Panc1 (cell line): ENCODE measurements at regions not wholly inside any gene's neighbourhood (a gene's known extent, or its start where the extent isn't known, plus 50 kb on each side); places are given as distances from the start of the nearest gene placed in this dataset.
"Not testable (repeated sequence)": the region's sequence is repeated elsewhere in the genome, so short reads cannot be mapped to it uniquely, and the experiment has no call there.

Experiments
- ATAC-seq: fragments of 200-7000 bp; cut with Tn5 transposase; 2 replicates; pipeline ENCODE4 v1.9.1; 2020; ENCODE audit warnings: mild to moderate bottlenecking, moderate library complexity
- BruUV-seq: library from RNA; stranded (reverse); fragments of 400-500 nt; replicated peaks from 2 replicates; lab custom pipeline; 2021; lab: Mats Ljungman, UMichigan
- CTCF ChIA-PET: fragments of 300-600 bp; sonication (Branson Sonifier 250); formaldehyde crosslinking; loops from one replicate; lab custom pipeline; 2022; ENCODE audit warnings: antibody characterized with exemption; lab: Charles Lee
- POLR2A ChIA-PET: fragments of 300-600 bp; sonication (Branson Sonifier 250); formaldehyde crosslinking; loops from one replicate; lab custom pipeline; 2022; ENCODE audit warnings: antibody characterized with exemption; lab: Charles Lee
- DNase-seq: peaks from one replicate; pipeline ENCODE4 v3.0.0-alpha.2; 2010; ENCODE audit warnings: low read depth, low spot score
- H3K27ac ChIP-seq: 2 replicates; pipeline ENCODE4 v1.5.1; 2011; ENCODE audit warnings: mild to moderate bottlenecking, low read length, inconsistent platforms
- H3K27me3 ChIP-seq: fragments of 200-500 bp; sonication (Bioruptor generic); 2 replicates; pipeline ENCODE4 v1.6.0; 2014; ENCODE audit warnings: low read length, inconsistent platforms; ENCODE audit not compliant: control insufficient read depth, insufficient read depth
- H3K36me3 ChIP-seq: fragments of 200-500 bp; sonication (Bioruptor generic); 2 replicates; pipeline ENCODE4 v1.5.1; 2014; ENCODE audit warnings: inconsistent platforms, mild to moderate bottlenecking, low read length, moderate library complexity; ENCODE audit not compliant: control insufficient read depth, insufficient read depth
- H3K4me1 ChIP-seq: 2 replicates; pipeline ENCODE4 v1.5.1; 2011; ENCODE audit warnings: inconsistent platforms, mild to moderate bottlenecking, low read length, moderate library complexity; ENCODE audit not compliant: control insufficient read depth, insufficient read depth
- H3K4me3 ChIP-seq, 2 experiments: 2 replicates each; pipeline ENCODE4 v1.5.1; 2011 to 2012; ENCODE audit warnings: low read depth in 2 of 2, low read length in 2 of 2, mild to moderate bottlenecking in 2 of 2, inconsistent platforms in 1 of 2, moderate library complexity in 1 of 2
- H3K9me3 ChIP-seq: fragments of 200-500 bp; sonication (Bioruptor generic); 2 replicates; pipeline ENCODE4 v1.5.1; 2014; ENCODE audit warnings: low read depth, mild to moderate bottlenecking, inconsistent platforms, low read length, moderate library complexity; ENCODE audit not compliant: control insufficient read depth, insufficient read depth
- POLR2AphosphoS5 ChIP-seq: IDR thresholded peaks from 2 replicates; pipeline ENCODE4 v1.6.1; 2012; ENCODE audit warnings: mild to moderate bottlenecking, low read depth, low read length, moderate library complexity
- REST ChIP-seq, 2 experiments: IDR thresholded peaks; 2 replicates each; pipeline ENCODE4 v1.6.1; 2011 to 2012; ENCODE audit warnings: low read depth in 2 of 2, control low read depth in 1 of 2, low read length in 1 of 2, mild to moderate bottlenecking in 1 of 2, moderate library complexity in 1 of 2; ENCODE audit not compliant: insufficient read depth in 1 of 2
- SIN3A ChIP-seq: IDR thresholded peaks from 2 replicates; pipeline ENCODE4 v1.6.1; 2012; ENCODE audit warnings: low read depth, mild to moderate bottlenecking, low read length, moderate library complexity, borderline replicate concordance; ENCODE audit not compliant: insufficient read depth
- TCF7L2 ChIP-seq: IDR thresholded peaks from 2 replicates; pipeline ENCODE4 v1.6.1; 2011; ENCODE audit warnings: mild to moderate bottlenecking, low read depth, low read length, inconsistent platforms
- in situ Hi-C: cut with HindIII; loops from 2 replicates; pipeline ENCODE4 v1.10.0; 2016; ENCODE audit warnings: low sequenced_read_pairs, low pct_unique_long_range_greater_than_20kb
- intact Hi-C: fragments of 100-400 bp; cut with micrococcal nuclease; formaldehyde crosslinking; loops from one replicate; pipeline ENCODE4 v1.10.0; 2022; ENCODE audit not compliant: unreplicated experiment
- TF ChIP-seq, protein P1 (sequence below): fragments of 450-650 bp; IDR thresholded peaks from 2 replicates; pipeline ENCODE4 v1.5.1; 2017; ENCODE audit warnings: mild to moderate bottlenecking

DNA sequence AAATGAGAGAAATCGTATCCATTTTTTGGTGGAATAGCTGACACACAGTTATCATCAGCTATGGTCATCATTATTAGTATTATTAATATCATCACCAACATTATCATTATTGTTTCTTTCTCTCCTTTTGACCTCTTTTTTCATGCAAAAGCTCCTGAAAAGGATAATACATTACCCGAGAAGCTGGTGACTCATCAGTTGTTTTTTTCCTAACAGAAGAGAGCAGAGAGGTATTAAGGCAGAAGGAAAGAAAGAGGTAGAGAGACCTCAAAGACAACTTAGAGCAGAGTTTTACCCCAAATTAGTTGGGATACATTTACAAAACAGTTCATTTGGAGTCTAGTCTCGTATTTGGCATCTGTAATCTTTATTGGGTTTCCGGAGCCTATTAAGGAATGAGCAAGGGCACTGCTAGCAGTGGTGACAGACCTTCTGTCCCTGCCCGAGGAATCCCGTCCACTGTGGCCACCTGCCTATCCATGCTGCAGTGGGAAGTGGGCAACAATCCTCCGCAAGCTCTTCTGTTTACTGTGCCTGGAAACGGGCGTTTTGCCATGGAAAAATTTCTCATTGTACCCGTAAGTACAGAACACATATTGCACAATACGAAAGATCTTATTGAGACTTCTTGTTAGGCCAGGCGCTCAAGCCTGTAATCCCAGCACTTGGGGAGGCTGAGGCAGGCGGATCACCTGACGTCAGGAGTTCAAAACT, 170.0 kb upstream of the MKLN1 start:
- Histone ChIP-seq H3K36me3 (no peaks in the 10 kb centered on the region), H3K4me3 (no peak overlapping the region), H3K27ac (peak overlapping the region; percentile 3; the same call in 1 of the 2 replicates), H3K9me3 (no peaks in the 10 kb centered on the region), H3K27me3 (no peaks in the 10 kb centered on the region), H3K4me1 (peaks cover 11% of the 10 kb centered on the region)
- in situ Hi-C loops, result no loop called here
- ATAC-seq, result 0 out of 2 replicates have a peak, but pooled peaks have one; percentile 18
- CTCF ChIA-PET, result no interaction called here
- TF ChIP-seq REST (IDR thresholded peaks at IDR 0.05; ENCODE audit: insufficient read depth in 1 of 2, low read depth in 2 of 2, low read length in 1 of 2) (no peak), POLR2AphosphoS5 (no peak), TCF7L2 (no peak), SIN3A (no peak)
- TF ChIP-seq, protein P1, sequence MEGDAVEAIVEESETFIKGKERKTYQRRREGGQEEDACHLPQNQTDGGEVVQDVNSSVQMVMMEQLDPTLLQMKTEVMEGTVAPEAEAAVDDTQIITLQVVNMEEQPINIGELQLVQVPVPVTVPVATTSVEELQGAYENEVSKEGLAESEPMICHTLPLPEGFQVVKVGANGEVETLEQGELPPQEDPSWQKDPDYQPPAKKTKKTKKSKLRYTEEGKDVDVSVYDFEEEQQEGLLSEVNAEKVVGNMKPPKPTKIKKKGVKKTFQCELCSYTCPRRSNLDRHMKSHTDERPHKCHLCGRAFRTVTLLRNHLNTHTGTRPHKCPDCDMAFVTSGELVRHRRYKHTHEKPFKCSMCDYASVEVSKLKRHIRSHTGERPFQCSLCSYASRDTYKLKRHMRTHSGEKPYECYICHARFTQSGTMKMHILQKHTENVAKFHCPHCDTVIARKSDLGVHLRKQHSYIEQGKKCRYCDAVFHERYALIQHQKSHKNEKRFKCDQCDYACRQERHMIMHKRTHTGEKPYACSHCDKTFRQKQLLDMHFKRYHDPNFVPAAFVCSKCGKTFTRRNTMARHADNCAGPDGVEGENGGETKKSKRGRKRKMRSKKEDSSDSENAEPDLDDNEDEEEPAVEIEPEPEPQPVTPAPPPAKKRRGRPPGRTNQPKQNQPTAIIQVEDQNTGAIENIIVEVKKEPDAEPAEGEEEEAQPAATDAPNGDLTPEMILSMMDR, result no peak
- POLR2A ChIA-PET, result no interaction called here
- DNase-seq, result no peak
- BruUV-seq, result no TSS peak
- intact Hi-C loops, result no loop called here

DNA sequence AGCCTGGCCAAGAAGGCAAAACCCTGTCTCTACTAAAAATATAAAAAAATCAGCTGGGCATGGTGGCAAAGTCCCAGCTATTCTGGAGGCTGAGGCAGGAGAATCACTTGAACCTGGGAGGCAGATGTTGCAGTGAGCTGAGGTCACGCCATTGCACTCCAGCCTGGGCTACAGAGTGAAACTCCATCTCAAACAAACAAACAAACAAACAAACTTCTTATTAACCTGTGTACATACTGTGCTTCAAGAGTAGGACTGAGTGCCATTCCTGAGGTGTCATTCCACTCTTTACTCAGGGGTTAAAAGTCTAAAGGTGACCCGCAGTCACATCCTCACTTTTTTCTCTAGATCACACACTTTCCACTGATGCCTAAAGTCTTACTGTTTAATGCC, 169.4 kb upstream of the MKLN1 start:
- peaks cover 12% of the 10 kb centered on the region for H3K4me1 ChIP-seq
- H3K27ac ChIP-seq, H3K27me3 ChIP-seq, intact Hi-C loops, CTCF ChIA-PET, H3K4me3 ChIP-seq, DNase-seq, BruUV-seq, H3K36me3 ChIP-seq, H3K9me3 ChIP-seq, ATAC-seq, POLR2A ChIA-PET, in situ Hi-C loops: not testable (repeated sequence)

GRCh38 chr7:131159961-131160361, 167.7 kb upstream of the MKLN1 start:
- no peaks in the 10 kb centered on the region for H3K36me3 ChIP-seq
- BruUV-seq, result no TSS peak

More at GRCh38 chr7:131159961-131160361, 167.7 kb upstream of the MKLN1 start:
- peaks cover 29% of the 10 kb centered on the region for H3K4me1 ChIP-seq
- in situ Hi-C loops (no loop called here), intact Hi-C loops (no loop called here)
- H3K9me3 ChIP-seq, result no peaks in the 10 kb centered on the region
- ATAC-seq (peak; percentile 39; the same call in 1 of the 2 replicates), DNase-seq (no peak)
- H3K27ac ChIP-seq, result no peak overlapping the region
- CTCF ChIA-PET, result no interaction called here
- H3K27me3 ChIP-seq, result no peaks in the 10 kb centered on the region
- TF ChIP-seq POLR2AphosphoS5, result no peak
- TF ChIP-seq TCF7L2, result no peak
- no peak for TF ChIP-seq SIN3A
- H3K4me3 ChIP-seq, result no peak overlapping the region
- POLR2A ChIA-PET, result interaction anchor here (0.6 to 0.7 kb wide), 2 partner anchors 69 to 137 kb away, joined by 3 to 9 read pairs; no protein-coding TSS in a partner anchor
